RWPE2 (cell line): ENCODE measurements at regions not wholly inside any gene's neighbourhood (a gene's known extent, or its start where the extent isn't known, plus 50 kb on each side); places are given as distances from the start of the nearest gene placed in this dataset.

Source experiments
- ATAC-seq: fragments of 200-7000 bp; cut with Tn5 transposase; 3 replicates; pipeline ENCODE4 v1.9.1; 2021; ENCODE audit warnings: low read depth
- DNase-seq: peaks from one replicate; pipeline ENCODE4 v3.0.0-alpha.2; 2020; ENCODE audit warnings: low spot score
- H3K27ac ChIP-seq: fragments of 450-650 bp; 2 replicates; pipeline ENCODE4 v1.5.1; 2017; ENCODE audit warnings: mild to moderate bottlenecking; ENCODE audit not compliant: poor library complexity, severe bottlenecking
- H3K27me3 ChIP-seq: fragments of 250-450 bp; sonication (Bioruptor Pico); 2 replicates; pipeline ENCODE4 v1.5.1; 2021; ENCODE audit warnings: mild to moderate bottlenecking, moderate library complexity; ENCODE audit not compliant: insufficient read depth, poor library complexity, severe bottlenecking
- H3K36me3 ChIP-seq: fragments of 250-450 bp; sonication (Bioruptor Pico); 2 replicates; pipeline ENCODE4 v1.5.1; 2020; ENCODE audit warnings: low read depth, mild to moderate bottlenecking, moderate library complexity
- H3K4me1 ChIP-seq: fragments of 250-450 bp; sonication (Bioruptor Pico); 2 replicates; pipeline ENCODE4 v1.5.1; 2021; ENCODE audit warnings: mild to moderate bottlenecking, moderate library complexity; ENCODE audit not compliant: insufficient read depth, poor library complexity, severe bottlenecking
- H3K4me3 ChIP-seq: fragments of 250-450 bp; sonication (Bioruptor Pico); 2 replicates; pipeline ENCODE4 v1.5.1; 2021; ENCODE audit warnings: mild to moderate bottlenecking, moderate library complexity; ENCODE audit not compliant: severe bottlenecking
- H3K9me3 ChIP-seq: fragments of 250-450 bp; sonication (Bioruptor Pico); 2 replicates; pipeline ENCODE4 v1.5.1; 2021; ENCODE audit warnings: mild to moderate bottlenecking, moderate library complexity; ENCODE audit not compliant: severe bottlenecking
- CTCF ChIP-seq: fragments of 450-650 bp; IDR thresholded peaks from one replicate; pipeline ENCODE4 v1.5.1; 2017; ENCODE audit warnings: mild to moderate bottlenecking, moderate library complexity; ENCODE audit not compliant: poor library complexity, severe bottlenecking

- H3K27me3 ChIP-seq, result no peaks in the 10 kb centered on the region
- no peak for TF ChIP-seq CTCF
- no peak overlapping the region for H3K27ac ChIP-seq
- DNase-seq (no peak), ATAC-seq (no peak)
- H3K4me3 ChIP-seq, result no peak overlapping the region
- no peaks in the 10 kb centered on the region for H3K36me3 ChIP-seq
- peaks cover 13% of the 10 kb centered on the region for H3K4me1 ChIP-seq
- H3K9me3 ChIP-seq, result no peaks in the 10 kb centered on the region
These were observed 65.9 kb downstream of the TMEM174 start for GRCh38 chr5:73238873-73239272.

- H3K27me3 ChIP-seq, result no peaks in the 10 kb centered on the region
- TF ChIP-seq CTCF, result no peak
- ATAC-seq, result peak; percentile 95
- H3K9me3 ChIP-seq, result no peaks in the 10 kb centered on the region
- H3K4me3 ChIP-seq, result no peak overlapping the region
- no peak for DNase-seq
- H3K36me3 ChIP-seq, result no peaks in the 10 kb centered on the region
- H3K27ac ChIP-seq, result no peak overlapping the region
- peaks cover 13% of the 10 kb centered on the region for H3K4me1 ChIP-seq
These were observed 63.6 kb downstream of the TMEM174 start for GRCh38 chr5:73236541-73237128.

- DNase-seq (no peak), ATAC-seq (no peak)
- H3K4me3 ChIP-seq, result no peak overlapping the region
- no peak overlapping the region for H3K27ac ChIP-seq
- H3K4me1 ChIP-seq, result peaks cover 21% of the 10 kb centered on the region
- no peaks in the 10 kb centered on the region for H3K36me3 ChIP-seq
- no peaks in the 10 kb centered on the region for H3K27me3 ChIP-seq
- no peak for TF ChIP-seq CTCF
- no peaks in the 10 kb centered on the region for H3K9me3 ChIP-seq
These were observed 61.2 kb downstream of the TMEM174 start for GRCh38 chr5:73234204-73234555.

GRCh38 chr5:73233461-73234203 is 60.6 kb downstream of the TMEM174 start:
- Histone ChIP-seq H3K9me3 (no peaks in the 10 kb centered on the region), H3K36me3 (no peaks in the 10 kb centered on the region), H3K27me3 (no peaks in the 10 kb centered on the region), H3K27ac (no peak overlapping the region), H3K4me3 (no peak overlapping the region), H3K4me1 (peaks cover 24% of the 10 kb centered on the region)
- DNase-seq (no peak), ATAC-seq (no peak)
- no peak for TF ChIP-seq CTCF

GRCh38 chr5:73233053-73233460 is 60.1 kb downstream of the TMEM174 start:
- DNase-seq (no peak), ATAC-seq (no peak)
- peaks cover 24% of the 10 kb centered on the region for H3K4me1 ChIP-seq
- no peaks in the 10 kb centered on the region for H3K9me3 ChIP-seq
- TF ChIP-seq CTCF, result no peak
- H3K27me3 ChIP-seq, result no peaks in the 10 kb centered on the region
- H3K36me3 ChIP-seq, result no peaks in the 10 kb centered on the region
- no peak overlapping the region for H3K4me3 ChIP-seq
- no peak overlapping the region for H3K27ac ChIP-seq
